HCT116 (cell line): ENCODE measurements at regions not wholly inside any gene's neighbourhood (a gene's known extent, or its start where the extent isn't known, plus 50 kb on each side); places are given as distances from the start of the nearest gene placed in this dataset.

Experiments used
- ATAC-seq: fragments of 200-7000 bp; cut with Tn5 transposase; 2 replicates; pipeline ENCODE4 v1.9.1; 2020; ENCODE audit warnings: mild to moderate bottlenecking, moderate library complexity
- BruUV-seq: library from RNA; stranded (reverse); fragments of 400-500 nt; replicated peaks from 2 replicates; lab custom pipeline; 2021; lab: Mats Ljungman, UMichigan
- CTCF ChIA-PET: fragments of 300-600 bp; sonication (Branson Sonifier 250); formaldehyde crosslinking; loops from one replicate; lab custom pipeline; 2021; ENCODE audit warnings: antibody characterized with exemption; lab: Charles Lee
- POLR2A ChIA-PET: fragments of 300-600, 350-600 bp; sonication (Branson Sonifier 250); formaldehyde crosslinking; loops from one replicate; lab custom pipeline; 2021; ENCODE audit warnings: antibody characterized with exemption; lab: Charles Lee
- RAD21 ChIA-PET, 2 experiments: fragments of 300-600 bp; sonication (Branson Sonifier 250); formaldehyde crosslinking; loops; one replicate each; lab custom pipeline; 2023; ENCODE audit warnings: low total read pairs in 2 of 2; ENCODE audit not compliant: uncharacterized antibody in 2 of 2, unreplicated experiment in 2 of 2, low non-redundant PET in 1 of 2; lab: Charles Lee
- DNase-seq: peaks from one replicate; pipeline ENCODE4 v3.0.0-alpha.2; 2010; ENCODE audit warnings: low read depth, low spot score
- H2AFZ ChIP-seq: fragments of 200-600 bp; shearing (Covaris generic), sonication (generic); 2 replicates; pipeline ENCODE4 v1.6.1; 2017; ENCODE audit warnings: low read depth, mixed run types, mixed read lengths, antibody characterized with exemption, low read length; ENCODE audit not compliant: poor library complexity, severe bottlenecking
- H3K27ac ChIP-seq: 2 replicates; pipeline ENCODE4 v1.5.1; 2012; ENCODE audit warnings: low read depth, low read length
- H3K27me3 ChIP-seq: fragments of 200-600 bp; sonication (generic); 2 replicates; pipeline ENCODE4 v1.6.1; 2016; ENCODE audit warnings: mixed run types, low read length, mixed read lengths; ENCODE audit not compliant: insufficient read depth
- H3K36me3 ChIP-seq, 2 experiments: fragments of 200-500 bp in 1 of 2; fragments of 200-600 bp in 1 of 2; sonication (Bioruptor generic) in 1 of 2; sonication (generic) in 1 of 2; 2 replicates each; pipeline versions ENCODE4 v1.5.1 to v1.6.1; 2014 to 2016; ENCODE audit warnings: low read length in 2 of 2, inconsistent platforms in 1 of 2, mixed read lengths in 1 of 2, mixed run types in 1 of 2; ENCODE audit not compliant: insufficient read depth in 2 of 2, control insufficient read depth in 1 of 2
- H3K4me1 ChIP-seq, 2 experiments: fragments of 200-600 bp in 1 of 2; sonication (generic) in 1 of 2; 2 replicates each; pipeline versions ENCODE4 v1.5.1 to v1.6.1; 2012 to 2017; ENCODE audit warnings: low read length in 2 of 2, inconsistent platforms in 1 of 2, mild to moderate bottlenecking in 1 of 2, mixed read lengths in 1 of 2, mixed run types in 1 of 2, moderate library complexity in 1 of 2; ENCODE audit not compliant: insufficient read depth in 2 of 2, control insufficient read depth in 1 of 2
- H3K4me2 ChIP-seq: fragments of 200-600 bp; sonication (generic); 2 replicates; pipeline ENCODE4 v1.6.1; 2017; ENCODE audit warnings: mixed run types, low read length, mixed read lengths
- H3K4me3 ChIP-seq, 2 experiments: fragments of 200-600 bp in 1 of 2; sonication (generic) in 1 of 2; replicated peaks in 1 of 2; 2 replicates each; pipeline ENCODE4 v1.5.1; 2011 to 2016; ENCODE audit warnings: low read length in 2 of 2, control low read depth in 1 of 2, low read depth in 1 of 2, mild to moderate bottlenecking in 1 of 2, mixed read lengths in 1 of 2, mixed run types in 1 of 2
- H3K79me2 ChIP-seq: fragments of 200-600 bp; sonication (generic); 2 replicates; pipeline ENCODE4 v1.6.1; 2017; ENCODE audit warnings: mild to moderate bottlenecking, mixed run types, low read length, moderate library complexity, mixed read lengths; ENCODE audit not compliant: insufficient read depth
- H3K9ac ChIP-seq: fragments of 200-600 bp; sonication (generic); 2 replicates; pipeline ENCODE4 v1.6.1; 2016; ENCODE audit warnings: low read length, mixed read lengths
- H3K9me2 ChIP-seq: fragments of 200-600 bp; sonication (generic), shearing (Covaris generic); 2 replicates; pipeline ENCODE4 v1.6.1; 2017; ENCODE audit warnings: mixed run types, mild to moderate bottlenecking, moderate library complexity; ENCODE audit not compliant: insufficient read depth
- H3K9me3 ChIP-seq, 2 experiments: fragments of 200-500 bp in 1 of 2; fragments of 200-600 bp in 1 of 2; sonication (Bioruptor generic) in 1 of 2; sonication (generic) in 1 of 2; 2 replicates each; pipeline ENCODE4 v1.6.1; 2014 to 2017; ENCODE audit warnings: low read length in 2 of 2, mixed read lengths in 2 of 2, inconsistent platforms in 1 of 2, low read depth in 1 of 2, mild to moderate bottlenecking in 1 of 2, mixed run types in 1 of 2, moderate library complexity in 1 of 2; ENCODE audit not compliant: control insufficient read depth in 1 of 2, insufficient read depth in 1 of 2
- H4K20me1 ChIP-seq: fragments of 200-600 bp; sonication (generic), shearing (Covaris generic); 2 replicates; pipeline ENCODE4 v1.6.1; 2017; ENCODE audit warnings: mixed run types, mild to moderate bottlenecking, moderate library complexity; ENCODE audit not compliant: insufficient read depth
- CEBPB ChIP-seq: IDR thresholded peaks from 2 replicates; pipeline ENCODE4 v1.6.1; 2012; ENCODE audit warnings: low read depth
- EZH2 ChIP-seq: fragments of 200-600 bp; sonication (generic); IDR thresholded peaks from 2 replicates; pipeline ENCODE4 v1.6.1; 2017; ENCODE audit warnings: antibody characterized with exemption, mixed run types
- EZH2phosphoT487 ChIP-seq: fragments of 200-600 bp; IDR thresholded peaks from 2 replicates; pipeline ENCODE4 v1.6.1; 2018; ENCODE audit warnings: antibody characterized with exemption, borderline replicate concordance
- FOSL1 ChIP-seq: IDR thresholded peaks from 2 replicates; pipeline ENCODE4 v1.6.1; 2012; ENCODE audit warnings: low read depth
- JUND ChIP-seq: IDR thresholded peaks from 2 replicates; pipeline ENCODE4 v1.6.1; 2012
- POLR2A ChIP-seq: IDR thresholded peaks from 2 replicates; pipeline ENCODE4 v1.7.0; 2011; ENCODE audit warnings: borderline replicate concordance; ENCODE audit not compliant: insufficient read depth, insufficient read length; ENCODE audit errors: extremely low read depth
- RAD21 ChIP-seq: IDR thresholded peaks from 2 replicates; pipeline ENCODE4 v1.6.1; 2012; ENCODE audit warnings: low read depth, mild to moderate bottlenecking
- SRF ChIP-seq: IDR thresholded peaks from 2 replicates; pipeline ENCODE4 v1.6.1; 2012; ENCODE audit warnings: low read depth
- TCF7L2 ChIP-seq: IDR thresholded peaks from 2 replicates; pipeline ENCODE4 v1.7.0; 2011; ENCODE audit warnings: borderline replicate concordance, inconsistent platforms; ENCODE audit not compliant: insufficient read depth, insufficient read length; ENCODE audit errors: extremely low read depth
- ZBTB33 ChIP-seq: IDR thresholded peaks from 2 replicates; pipeline ENCODE4 v1.6.1; 2011; ENCODE audit warnings: mild to moderate bottlenecking, low read length, moderate library complexity; ENCODE audit not compliant: insufficient replicate concordance; ENCODE audit errors: extremely low read depth
- ZFX ChIP-seq: fragments of 450-650 bp; IDR thresholded peaks from 2 replicates; pipeline ENCODE4 v1.6.1; 2017
- intact Hi-C: fragments of 100-400 bp; cut with micrococcal nuclease; formaldehyde crosslinking; loops from 2 replicates; pipeline ENCODE4 v1.10.0; 2022

- H3K4me3 ChIP-seq, result no peak overlapping the region
- ChIA-PET RAD21 (no interaction called here), CTCF (no interaction called here), POLR2A (no interaction called here)
- H4K20me1 ChIP-seq, result no peaks in the 10 kb centered on the region
- intact Hi-C loops, result no loop called here
- H3K9ac ChIP-seq, result no peak overlapping the region
- H3K9me3 ChIP-seq, result peaks cover 3 to 16% of the 10 kb centered on the region in 2 experiments; a peak in 2 of 4 replicates
- no peak for DNase-seq
- H3K27ac ChIP-seq, result no peak overlapping the region
- no peak overlapping the region for H2AFZ ChIP-seq
- H3K9me2 ChIP-seq, result no peaks in the 10 kb centered on the region
- no peak overlapping the region for H3K4me2 ChIP-seq
- no peaks in the 10 kb centered on the region for H3K4me1 ChIP-seq
- ATAC-seq, result no peak
- H3K36me3 ChIP-seq, result no peaks in the 10 kb centered on the region
- TF ChIP-seq ZFX, result no peak
- TF ChIP-seq JUND, result no peak
- no peak for TF ChIP-seq SRF
- TF ChIP-seq EZH2, result no peak
- TF ChIP-seq POLR2A, result no peak
- no peak for TF ChIP-seq CEBPB
- no peak for TF ChIP-seq EZH2phosphoT487
- no peak for TF ChIP-seq RAD21
- no peak for TF ChIP-seq FOSL1
- no TSS peak for BruUV-seq
- H3K79me2 ChIP-seq, result no peaks in the 10 kb centered on the region
- no peaks in the 10 kb centered on the region for H3K27me3 ChIP-seq
Measured at GRCh38 chr16:60001523-60001922, 1267.4 kb upstream of the GOT2 start.

GRCh38 chr16:59997706-59998105 is 1263.6 kb upstream of the GOT2 start:
- CTCF ChIA-PET, result no interaction called here

More at GRCh38 chr16:59997706-59998105, 1263.6 kb upstream of the GOT2 start:
- Histone ChIP-seq H2AFZ (no peak overlapping the region), H3K9ac (no peak overlapping the region), H3K27me3 (no peaks in the 10 kb centered on the region), H4K20me1 (no peaks in the 10 kb centered on the region), H3K27ac (no peak overlapping the region), H3K4me2 (no peak overlapping the region), H3K4me3 (no peak overlapping the region), H3K9me3 (peaks cover 0 to 19% of the 10 kb centered on the region in 2 experiments; a peak in 2 of 4 replicates), H3K79me2 (no peaks in the 10 kb centered on the region), H3K9me2 (no peaks in the 10 kb centered on the region), H3K4me1 (no peaks in the 10 kb centered on the region), H3K36me3 (no peaks in the 10 kb centered on the region)
- ChIA-PET RAD21 (no interaction called here), POLR2A (no interaction called here)
- no TSS peak for BruUV-seq
- intact Hi-C loops, result no loop called here
- TF ChIP-seq FOSL1 (no peak), ZBTB33 (no peak), TCF7L2 (no peak)
- DNase-seq, result no peak
- no peak for ATAC-seq
